Right atrium auricular region (tissue), 2 donors: ENCODE measurements at regions not wholly inside any gene's neighbourhood (a gene's known extent, or its start where the extent isn't known, plus 50 kb on each side); places are given as distances from the start of the nearest gene placed in this dataset.

Experiments
- DNase-seq: peaks from one replicate; pipeline ENCODE4 v3.0.0-alpha.2; 2019; ENCODE audit warnings: low spot score
- H3K27ac ChIP-seq, 2 donors: fragments of 200-600 bp; sonication (generic); 1 replicate in 1 of 2; 2 replicates in 1 of 2; pipeline ENCODE4 v1.5.1; 2016 to 2019
- H3K27me3 ChIP-seq, 2 donors: fragments of 200-600 bp; sonication (generic); one replicate each; pipeline versions ENCODE4 v1.5.1 to v1.6.0; 2017 to 2019
- H3K36me3 ChIP-seq: fragments of 200-600 bp; sonication (generic); one replicate; pipeline ENCODE4 v1.5.1; 2016
- H3K4me1 ChIP-seq, 2 donors: fragments of 200-600 bp; sonication (generic); one replicate each; pipeline versions ENCODE4 v1.5.1 to v1.6.0; 2017 to 2019
- H3K4me3 ChIP-seq, 2 donors: fragments of 200-600 bp; sonication (generic); 1 replicate in 1 of 2; 2 replicates in 1 of 2; pipeline ENCODE4 v1.5.1; 2017 to 2019; ENCODE audit warnings: mild to moderate bottlenecking in 1 of 2, moderate library complexity in 1 of 2
- H3K9me3 ChIP-seq, 2 donors: fragments of 200-600 bp; sonication (generic); one replicate each; pipeline ENCODE4 v1.5.1; 2019
- TF ChIP-seq, protein P1 (sequence below), 2 donors: fragments of 200-600 bp; sonication (generic); IDR thresholded peaks; one replicate each; pipeline ENCODE4 v1.5.1; 2019; ENCODE audit warnings: antibody characterized with exemption in 2 of 2

GRCh38 chr13:111974341-111974640 lies 92.7 kb upstream of the SOX1 start:
- Histone ChIP-seq H3K27ac (no peak overlapping the region), H3K27me3 (no peaks in the 10 kb centered on the region), H3K36me3 (no peaks in the 10 kb centered on the region), H3K4me3 (no peak overlapping the region), H3K9me3 (no peaks in the 10 kb centered on the region), H3K4me1 (peaks cover 0 to 11% of the 10 kb centered on the region in 2 donors)
- TF ChIP-seq, protein P1, sequence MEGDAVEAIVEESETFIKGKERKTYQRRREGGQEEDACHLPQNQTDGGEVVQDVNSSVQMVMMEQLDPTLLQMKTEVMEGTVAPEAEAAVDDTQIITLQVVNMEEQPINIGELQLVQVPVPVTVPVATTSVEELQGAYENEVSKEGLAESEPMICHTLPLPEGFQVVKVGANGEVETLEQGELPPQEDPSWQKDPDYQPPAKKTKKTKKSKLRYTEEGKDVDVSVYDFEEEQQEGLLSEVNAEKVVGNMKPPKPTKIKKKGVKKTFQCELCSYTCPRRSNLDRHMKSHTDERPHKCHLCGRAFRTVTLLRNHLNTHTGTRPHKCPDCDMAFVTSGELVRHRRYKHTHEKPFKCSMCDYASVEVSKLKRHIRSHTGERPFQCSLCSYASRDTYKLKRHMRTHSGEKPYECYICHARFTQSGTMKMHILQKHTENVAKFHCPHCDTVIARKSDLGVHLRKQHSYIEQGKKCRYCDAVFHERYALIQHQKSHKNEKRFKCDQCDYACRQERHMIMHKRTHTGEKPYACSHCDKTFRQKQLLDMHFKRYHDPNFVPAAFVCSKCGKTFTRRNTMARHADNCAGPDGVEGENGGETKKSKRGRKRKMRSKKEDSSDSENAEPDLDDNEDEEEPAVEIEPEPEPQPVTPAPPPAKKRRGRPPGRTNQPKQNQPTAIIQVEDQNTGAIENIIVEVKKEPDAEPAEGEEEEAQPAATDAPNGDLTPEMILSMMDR (IDR thresholded peaks at IDR 0.05), result no peak
- no peak for DNase-seq

- TF ChIP-seq, protein P1 (IDR thresholded peaks at IDR 0.05), result no peak
- DNase-seq, result no peak
- Histone ChIP-seq H3K9me3 (no peaks in the 10 kb centered on the region), H3K27me3 (peaks cover 0 to 4% of the 10 kb centered on the region in 2 donors), H3K4me1 (peaks cover 0 to 11% of the 10 kb centered on the region in 2 donors), H3K4me3 (no peak overlapping the region), H3K36me3 (no peaks in the 10 kb centered on the region), H3K27ac (no peak overlapping the region)
Observed at GRCh38 chr13:111975539-111976473, 91.1 kb upstream of the SOX1 start.

- no peak for DNase-seq
- Histone ChIP-seq H3K4me3 (no peak overlapping the region), H3K4me1 (peaks cover 0 to 11% of the 10 kb centered on the region in 2 donors), H3K9me3 (no peaks in the 10 kb centered on the region), H3K27ac (no peak overlapping the region), H3K36me3 (no peaks in the 10 kb centered on the region), H3K27me3 (peaks cover 0 to 4% of the 10 kb centered on the region in 2 donors)
- TF ChIP-seq, protein P1 (IDR thresholded peaks at IDR 0.05), result no peak
Observed at GRCh38 chr13:111976474-111977178, 90.3 kb upstream of the SOX1 start.

DNA sequence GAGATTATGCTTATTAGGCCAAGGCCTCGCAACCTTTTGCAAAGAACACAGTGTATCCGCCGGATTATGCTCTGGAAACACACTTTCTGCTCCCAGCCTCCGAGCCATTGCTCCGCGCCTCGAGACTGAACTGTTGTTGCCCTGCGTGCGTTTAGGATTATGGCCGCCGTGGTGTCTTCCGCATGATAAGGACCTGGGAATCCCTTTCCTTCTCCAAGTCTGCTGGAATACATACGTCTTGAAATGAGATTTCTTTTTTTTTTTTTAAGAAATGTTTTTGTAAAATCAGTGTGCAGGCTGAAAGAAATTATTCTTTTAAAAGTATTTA lies 89.8 kb upstream of the SOX1 start:
- no peak for DNase-seq
- TF ChIP-seq, protein P1 (IDR thresholded peaks at IDR 0.05), result no peak

GRCh38 chr13:111978546-111978945 lies 88.4 kb upstream of the SOX1 start:
- Histone ChIP-seq H3K9me3 (no peaks in the 10 kb centered on the region), H3K36me3 (no peaks in the 10 kb centered on the region), H3K4me1 (peaks cover 0 to 8% of the 10 kb centered on the region in 2 donors), H3K27ac (no peak overlapping the region), H3K4me3 (no peak overlapping the region), H3K27me3 (peaks cover 0 to 4% of the 10 kb centered on the region in 2 donors)
- TF ChIP-seq, protein P1 (IDR thresholded peaks at IDR 0.05), result no peak
- DNase-seq, result no peak

More for the DNA sequence above, 89.8 kb upstream of the SOX1 start:
- Histone ChIP-seq H3K4me1 (peaks cover 0 to 11% of the 10 kb centered on the region in 2 donors), H3K36me3 (no peaks in the 10 kb centered on the region), H3K27ac (no peak overlapping the region), H3K9me3 (no peaks in the 10 kb centered on the region), H3K4me3 (no peak overlapping the region), H3K27me3 (peaks cover 0 to 4% of the 10 kb centered on the region in 2 donors)
